ENCODE measurements at regions not wholly inside any gene's neighbourhood (a gene's known extent, or its start where the extent isn't known, plus 50 kb on each side); places are given as distances from the start of the nearest gene placed in this dataset.

DNA sequence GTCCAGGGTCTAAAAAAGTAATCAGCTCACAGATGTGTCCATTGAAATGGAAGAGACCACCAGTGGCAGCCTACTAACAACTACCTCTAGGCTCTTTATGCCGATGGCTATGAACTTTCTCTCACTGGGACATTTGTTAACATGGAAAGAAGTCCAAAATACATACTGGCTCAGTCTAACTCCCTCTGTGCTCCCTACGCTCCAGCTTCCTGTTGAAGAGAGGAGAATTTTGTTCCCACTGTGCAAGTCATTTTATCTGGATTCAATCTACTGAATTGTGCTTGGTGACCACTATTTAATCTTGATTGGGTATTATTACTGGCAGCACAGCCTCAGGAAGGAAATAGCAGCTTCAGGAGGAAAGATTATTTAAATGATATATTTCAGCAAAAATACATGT is 128.8 kb upstream of the ARGLU1 start:
- H2BK15ac ChIP-seq (ENCODE audit: low read depth, low read length), result no peak overlapping the region
- H3K9ac ChIP-seq (ENCODE audit: extremely low read depth, insufficient read length, low read length), result no peak overlapping the region
- no peak overlapping the region for H3K23ac ChIP-seq (ENCODE audit: insufficient read length, low read depth, low read length)
- H2AFZ ChIP-seq (ENCODE audit: low read length), result no peak overlapping the region
- Mint-ChIP-seq H3K9me3 (no peaks in the 10 kb centered on the region), H3K36me3 (ENCODE audit: insufficient read depth in 1 of 3, low read depth in 3 of 3) (no peaks in the 10 kb centered on the region), H3K27ac (no peak overlapping the region), H3K4me3 (no peak overlapping the region), H3K27me3 (ENCODE audit: low read depth) (no peaks in the 10 kb centered on the region), H3K4me1 (peaks cover 4 to 6% of the 10 kb centered on the region in 2 experiments)
- no peak overlapping the region for H2BK20ac ChIP-seq (ENCODE audit: low read depth, low read length, poor library complexity, severe bottlenecking)
- no peak for DNase-seq
- H4K20me1 ChIP-seq (ENCODE audit: control insufficient read depth, insufficient read depth, insufficient read length), result no peaks in the 10 kb centered on the region
- H4K5ac ChIP-seq (ENCODE audit: insufficient read length, low read depth, low read length), result no peak overlapping the region
- no peaks in the 10 kb centered on the region for H3K9me3 ChIP-seq (ENCODE audit: control insufficient read depth, low read depth, low read length)
- no CpG with 5 or more reads among the region's 2 CpGs for WGBS (ENCODE audit: extremely low coverage, insufficient read length, low lambda C conversion rate)
- no peak overlapping the region for H2BK12ac ChIP-seq (ENCODE audit: insufficient read length, low read depth, low read length)
- H2AK5ac ChIP-seq (ENCODE audit: insufficient read length, low read length), result no peak overlapping the region
- no peak overlapping the region for H3K14ac ChIP-seq (ENCODE audit: insufficient read depth, low read length)
- no peaks in the 10 kb centered on the region for H3K4me1 ChIP-seq (ENCODE audit: insufficient read depth, low read length)
- H3K23me2 ChIP-seq (ENCODE audit: insufficient read length, low read depth, low read length, poor library complexity, severe bottlenecking), result no peaks in the 10 kb centered on the region
- H3K56ac ChIP-seq (ENCODE audit: insufficient read length, low read depth, low read length), result no peak overlapping the region
- no peak overlapping the region for H3K18ac ChIP-seq (ENCODE audit: insufficient read length, low read depth, low read length)
- no peaks in the 10 kb centered on the region for H3K79me1 ChIP-seq (ENCODE audit: insufficient read depth, low read depth, low read length, poor library complexity, severe bottlenecking)
- no peaks in the 10 kb centered on the region for H3K27me3 ChIP-seq (ENCODE audit: insufficient read depth, low read length)
- TF ChIP-seq, protein P1, sequence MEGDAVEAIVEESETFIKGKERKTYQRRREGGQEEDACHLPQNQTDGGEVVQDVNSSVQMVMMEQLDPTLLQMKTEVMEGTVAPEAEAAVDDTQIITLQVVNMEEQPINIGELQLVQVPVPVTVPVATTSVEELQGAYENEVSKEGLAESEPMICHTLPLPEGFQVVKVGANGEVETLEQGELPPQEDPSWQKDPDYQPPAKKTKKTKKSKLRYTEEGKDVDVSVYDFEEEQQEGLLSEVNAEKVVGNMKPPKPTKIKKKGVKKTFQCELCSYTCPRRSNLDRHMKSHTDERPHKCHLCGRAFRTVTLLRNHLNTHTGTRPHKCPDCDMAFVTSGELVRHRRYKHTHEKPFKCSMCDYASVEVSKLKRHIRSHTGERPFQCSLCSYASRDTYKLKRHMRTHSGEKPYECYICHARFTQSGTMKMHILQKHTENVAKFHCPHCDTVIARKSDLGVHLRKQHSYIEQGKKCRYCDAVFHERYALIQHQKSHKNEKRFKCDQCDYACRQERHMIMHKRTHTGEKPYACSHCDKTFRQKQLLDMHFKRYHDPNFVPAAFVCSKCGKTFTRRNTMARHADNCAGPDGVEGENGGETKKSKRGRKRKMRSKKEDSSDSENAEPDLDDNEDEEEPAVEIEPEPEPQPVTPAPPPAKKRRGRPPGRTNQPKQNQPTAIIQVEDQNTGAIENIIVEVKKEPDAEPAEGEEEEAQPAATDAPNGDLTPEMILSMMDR (conservative IDR thresholded peaks at IDR 0.05), result no peak
- no peak overlapping the region for H2BK5ac ChIP-seq (ENCODE audit: insufficient read length, low read length)
- H3K79me2 ChIP-seq (ENCODE audit: insufficient read depth, low read length), result no peaks in the 10 kb centered on the region
- no peak overlapping the region for H3K4me2 ChIP-seq (ENCODE audit: insufficient read depth, insufficient read length, low read length)
- no peak overlapping the region for H3T11ph ChIP-seq (ENCODE audit: low read length)
- H4K91ac ChIP-seq (ENCODE audit: insufficient read length, low read depth, low read length), result no peak overlapping the region
- H4K8ac ChIP-seq (replicated peaks; ENCODE audit: insufficient read length, low read depth, low read length), result no peak overlapping the region
- no peak overlapping the region for H3K4ac ChIP-seq (ENCODE audit: low read depth, low read length)
- no peak overlapping the region for H3K27ac ChIP-seq (ENCODE audit: insufficient read length, low read depth, low read length)
- no peak overlapping the region for H2BK120ac ChIP-seq (ENCODE audit: low read depth, low read length, poor library complexity, severe bottlenecking)

Measured in H9 (cell line).